PC-9 (cell line): ENCODE measurements at regions not wholly inside any gene's neighbourhood (a gene's known extent, or its start where the extent isn't known, plus 50 kb on each side); places are given as distances from the start of the nearest gene placed in this dataset.

Experiments
- EZH2 ChIP-seq: fragments of 200-600 bp; sonication (generic); IDR thresholded peaks from 2 replicates; pipeline ENCODE4 v1.8.0; 2017; ENCODE audit warnings: antibody characterized with exemption, low read depth
- TF ChIP-seq, protein P1 (sequence below): fragments of 200-600 bp; sonication (generic); conservative IDR thresholded peaks from 2 replicates; pipeline ENCODE4 v1.6.1; 2017; ENCODE audit warnings: mixed run types, antibody characterized with exemption, mild to moderate bottlenecking, moderate library complexity

DNA sequence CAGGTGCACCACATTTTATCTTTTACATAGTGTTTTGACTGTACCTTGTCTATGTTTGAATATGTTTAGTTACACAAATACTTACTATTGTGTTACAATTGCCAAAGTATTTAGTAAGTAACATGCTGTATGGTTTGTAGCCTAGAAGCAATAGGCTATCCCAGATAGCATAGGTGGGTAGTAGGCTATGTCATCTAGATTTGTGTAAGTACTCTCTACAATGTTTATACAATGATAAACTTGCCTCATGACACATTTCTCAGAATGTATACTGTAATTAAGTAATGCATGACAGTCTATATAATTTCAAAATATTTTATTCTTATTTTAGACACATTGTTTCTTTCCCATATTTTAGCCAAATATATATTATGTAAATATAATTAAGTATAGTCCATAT lies 836.8 kb upstream of the CDH9 start:
- TF ChIP-seq, protein P1, sequence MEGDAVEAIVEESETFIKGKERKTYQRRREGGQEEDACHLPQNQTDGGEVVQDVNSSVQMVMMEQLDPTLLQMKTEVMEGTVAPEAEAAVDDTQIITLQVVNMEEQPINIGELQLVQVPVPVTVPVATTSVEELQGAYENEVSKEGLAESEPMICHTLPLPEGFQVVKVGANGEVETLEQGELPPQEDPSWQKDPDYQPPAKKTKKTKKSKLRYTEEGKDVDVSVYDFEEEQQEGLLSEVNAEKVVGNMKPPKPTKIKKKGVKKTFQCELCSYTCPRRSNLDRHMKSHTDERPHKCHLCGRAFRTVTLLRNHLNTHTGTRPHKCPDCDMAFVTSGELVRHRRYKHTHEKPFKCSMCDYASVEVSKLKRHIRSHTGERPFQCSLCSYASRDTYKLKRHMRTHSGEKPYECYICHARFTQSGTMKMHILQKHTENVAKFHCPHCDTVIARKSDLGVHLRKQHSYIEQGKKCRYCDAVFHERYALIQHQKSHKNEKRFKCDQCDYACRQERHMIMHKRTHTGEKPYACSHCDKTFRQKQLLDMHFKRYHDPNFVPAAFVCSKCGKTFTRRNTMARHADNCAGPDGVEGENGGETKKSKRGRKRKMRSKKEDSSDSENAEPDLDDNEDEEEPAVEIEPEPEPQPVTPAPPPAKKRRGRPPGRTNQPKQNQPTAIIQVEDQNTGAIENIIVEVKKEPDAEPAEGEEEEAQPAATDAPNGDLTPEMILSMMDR: no peak
- no peak for TF ChIP-seq EZH2
